PC-9 (cell line): ENCODE measurements at regions not wholly inside any gene's neighbourhood (a gene's known extent, or its start where the extent isn't known, plus 50 kb on each side); places are given as distances from the start of the nearest gene placed in this dataset.

Experiments
- BruUV-seq: library from RNA; stranded (reverse); fragments of 400-500 nt; replicated peaks from 2 replicates; lab custom pipeline; 2021; lab: Mats Ljungman, UMichigan
- CTCF ChIA-PET: fragments of 300-600 bp; sonication (Branson Sonifier 250); formaldehyde crosslinking; loops from one replicate; lab custom pipeline; 2022; ENCODE audit warnings: antibody characterized with exemption; lab: Charles Lee
- POLR2A ChIA-PET: fragments of 300-600 bp; sonication (Branson Sonifier 250); formaldehyde crosslinking; loops from one replicate; lab custom pipeline; 2022; ENCODE audit warnings: antibody characterized with exemption; ENCODE audit not compliant: unreplicated experiment; lab: Charles Lee
- DNase-seq, 2 experiments: peaks; one replicate each; pipeline versions ENCODE4 v3.0.0 to v3.0.0-alpha.2; 2015 to 2022; ENCODE audit warnings: mixed read lengths in 1 of 2
- H2AFZ ChIP-seq: fragments of 200-600 bp; sonication (generic); 2 replicates; pipeline ENCODE4 v1.8.1; 2017; ENCODE audit warnings: antibody characterized with exemption
- H3F3A ChIP-seq: fragments of 200-600 bp; sonication (generic); 2 replicates; pipeline ENCODE4 v1.8.1; 2017; ENCODE audit warnings: antibody characterized with exemption, mild to moderate bottlenecking, low read depth; ENCODE audit not compliant: insufficient read depth
- H3K27ac ChIP-seq: fragments of 200-600 bp; sonication (generic); 2 replicates; pipeline ENCODE4 v1.6.1; 2016; ENCODE audit warnings: mixed run types
- H3K27me3 ChIP-seq: fragments of 200-600 bp; sonication (generic); 2 replicates; pipeline ENCODE4 v1.6.1; 2016; ENCODE audit warnings: low read depth, mixed run types; ENCODE audit not compliant: insufficient read depth
- H3K36me3 ChIP-seq: fragments of 200-600 bp; sonication (generic); 2 replicates; pipeline ENCODE4 v1.6.1; 2016; ENCODE audit warnings: low read depth, mixed run types
- H3K4me1 ChIP-seq: fragments of 200-600 bp; sonication (generic); replicated peaks from 2 replicates; pipeline ENCODE4 v1.6.1; 2016; ENCODE audit warnings: mixed run types; ENCODE audit not compliant: insufficient read depth
- H3K4me2 ChIP-seq: fragments of 200-600 bp; sonication (generic); 2 replicates; pipeline ENCODE4 v1.6.1; 2017; ENCODE audit warnings: mixed run types
- H3K4me3 ChIP-seq: fragments of 200-600 bp; sonication (generic); 2 replicates; pipeline ENCODE4 v1.6.1; 2016; ENCODE audit warnings: mixed run types
- H3K79me2 ChIP-seq: fragments of 200-600 bp; sonication (generic); 2 replicates; pipeline ENCODE4 v1.6.1; 2017; ENCODE audit warnings: low read depth, mixed run types
- H3K9me2 ChIP-seq: fragments of 200-600 bp; sonication (generic); 2 replicates; pipeline ENCODE4 v1.8.1; 2017; ENCODE audit warnings: mild to moderate bottlenecking; ENCODE audit not compliant: insufficient read depth
- H3K9me3 ChIP-seq: fragments of 200-600 bp; sonication (generic); 2 replicates; pipeline ENCODE4 v1.8.1; 2016; ENCODE audit warnings: low read depth; ENCODE audit not compliant: insufficient read depth
- H4K20me1 ChIP-seq: fragments of 200-600 bp; sonication (generic); 2 replicates; pipeline ENCODE4 v1.8.1; 2017; ENCODE audit not compliant: insufficient read depth
- EZH2 ChIP-seq: fragments of 200-600 bp; sonication (generic); IDR thresholded peaks from 2 replicates; pipeline ENCODE4 v1.8.0; 2017; ENCODE audit warnings: antibody characterized with exemption, low read depth
- intact Hi-C: fragments of 100-400 bp; cut with micrococcal nuclease; formaldehyde crosslinking; loops from one replicate; pipeline ENCODE4 v1.10.0; 2022; ENCODE audit not compliant: unreplicated experiment
- TF ChIP-seq, protein P1 (sequence below): fragments of 200-600 bp; sonication (generic); conservative IDR thresholded peaks from 2 replicates; pipeline ENCODE4 v1.6.1; 2017; ENCODE audit warnings: mixed run types, antibody characterized with exemption, mild to moderate bottlenecking, moderate library complexity

DNA sequence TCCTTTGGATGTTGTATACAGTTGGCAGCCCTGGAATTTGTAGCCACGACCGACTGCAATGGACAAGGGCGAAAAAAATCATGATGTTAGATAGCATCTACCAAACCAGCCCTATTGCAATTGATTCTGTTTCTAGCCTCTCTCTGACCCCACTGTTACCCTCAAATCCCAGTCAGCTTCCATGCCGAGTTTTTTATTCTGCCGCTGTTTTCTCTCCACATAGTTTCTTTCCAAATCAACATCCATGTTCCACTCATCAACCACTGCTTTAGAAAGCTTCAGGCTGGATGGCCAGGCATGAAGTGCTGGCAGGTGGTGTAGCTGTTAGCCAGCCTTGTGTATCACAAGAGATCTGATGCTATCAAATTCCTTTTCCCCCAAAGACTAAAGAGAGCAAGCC is 272.8 kb downstream of the FIGN start:
- Histone ChIP-seq H2AFZ (no peak overlapping the region), H3K4me1 (no peaks in the 10 kb centered on the region), H3K36me3 (no peaks in the 10 kb centered on the region), H4K20me1 (no peaks in the 10 kb centered on the region), H3K79me2 (no peaks in the 10 kb centered on the region), H3K27me3 (no peaks in the 10 kb centered on the region), H3F3A (no peaks in the 10 kb centered on the region), H3K4me3 (no peak overlapping the region), H3K9me2 (no peaks in the 10 kb centered on the region), H3K4me2 (no peak overlapping the region), H3K27ac (no peak overlapping the region), H3K9me3 (no peaks in the 10 kb centered on the region)
- POLR2A ChIA-PET, result no interaction called here
- no peak for TF ChIP-seq EZH2
- TF ChIP-seq, protein P1, sequence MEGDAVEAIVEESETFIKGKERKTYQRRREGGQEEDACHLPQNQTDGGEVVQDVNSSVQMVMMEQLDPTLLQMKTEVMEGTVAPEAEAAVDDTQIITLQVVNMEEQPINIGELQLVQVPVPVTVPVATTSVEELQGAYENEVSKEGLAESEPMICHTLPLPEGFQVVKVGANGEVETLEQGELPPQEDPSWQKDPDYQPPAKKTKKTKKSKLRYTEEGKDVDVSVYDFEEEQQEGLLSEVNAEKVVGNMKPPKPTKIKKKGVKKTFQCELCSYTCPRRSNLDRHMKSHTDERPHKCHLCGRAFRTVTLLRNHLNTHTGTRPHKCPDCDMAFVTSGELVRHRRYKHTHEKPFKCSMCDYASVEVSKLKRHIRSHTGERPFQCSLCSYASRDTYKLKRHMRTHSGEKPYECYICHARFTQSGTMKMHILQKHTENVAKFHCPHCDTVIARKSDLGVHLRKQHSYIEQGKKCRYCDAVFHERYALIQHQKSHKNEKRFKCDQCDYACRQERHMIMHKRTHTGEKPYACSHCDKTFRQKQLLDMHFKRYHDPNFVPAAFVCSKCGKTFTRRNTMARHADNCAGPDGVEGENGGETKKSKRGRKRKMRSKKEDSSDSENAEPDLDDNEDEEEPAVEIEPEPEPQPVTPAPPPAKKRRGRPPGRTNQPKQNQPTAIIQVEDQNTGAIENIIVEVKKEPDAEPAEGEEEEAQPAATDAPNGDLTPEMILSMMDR, result no peak
- CTCF ChIA-PET, result no interaction called here
- intact Hi-C loops, result no loop called here
- DNase-seq, result no peak
- BruUV-seq, result no TSS peak

DNA sequence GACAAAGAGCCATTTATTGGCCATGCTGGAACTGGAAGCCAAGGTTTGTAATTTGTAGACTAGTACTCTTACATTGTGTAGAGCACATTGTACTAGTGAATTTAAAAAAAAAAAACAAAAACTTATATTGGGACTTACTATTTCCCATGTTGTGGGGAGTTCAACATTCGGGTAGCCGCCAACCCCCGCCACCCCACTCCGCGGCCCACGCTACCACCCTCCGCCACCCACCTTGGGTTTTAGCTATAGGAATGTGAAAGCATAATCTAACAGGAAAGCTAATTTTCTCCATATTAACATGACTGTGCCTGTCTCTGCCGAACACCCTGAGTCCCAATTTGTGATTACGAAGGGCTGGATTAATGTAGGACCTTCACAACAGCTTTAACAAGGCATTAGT is 275.8 kb downstream of the FIGN start:
- no TSS peak for BruUV-seq
- H3K4me3 ChIP-seq, result no peak overlapping the region
- no peak overlapping the region for H3K27ac ChIP-seq
- H4K20me1 ChIP-seq, result no peaks in the 10 kb centered on the region
- intact Hi-C loops, result no loop called here
- H3K36me3 ChIP-seq, result no peaks in the 10 kb centered on the region
- ChIA-PET POLR2A (interaction anchor here (0.7 kb wide), 1 partner anchor 12 kb away, joined by 8 read pairs; no protein-coding TSS in a partner anchor), CTCF (no interaction called here)
- H3K4me2 ChIP-seq, result no peak overlapping the region
- no peaks in the 10 kb centered on the region for H3K79me2 ChIP-seq
- no peak for DNase-seq
- H3K9me2 ChIP-seq, result no peaks in the 10 kb centered on the region
- no peak overlapping the region for H2AFZ ChIP-seq
- no peaks in the 10 kb centered on the region for H3F3A ChIP-seq
- TF ChIP-seq EZH2, result no peak
- TF ChIP-seq, protein P1, result no peak
- no peaks in the 10 kb centered on the region for H3K9me3 ChIP-seq
- no peaks in the 10 kb centered on the region for H3K4me1 ChIP-seq
- no peaks in the 10 kb centered on the region for H3K27me3 ChIP-seq

DNA sequence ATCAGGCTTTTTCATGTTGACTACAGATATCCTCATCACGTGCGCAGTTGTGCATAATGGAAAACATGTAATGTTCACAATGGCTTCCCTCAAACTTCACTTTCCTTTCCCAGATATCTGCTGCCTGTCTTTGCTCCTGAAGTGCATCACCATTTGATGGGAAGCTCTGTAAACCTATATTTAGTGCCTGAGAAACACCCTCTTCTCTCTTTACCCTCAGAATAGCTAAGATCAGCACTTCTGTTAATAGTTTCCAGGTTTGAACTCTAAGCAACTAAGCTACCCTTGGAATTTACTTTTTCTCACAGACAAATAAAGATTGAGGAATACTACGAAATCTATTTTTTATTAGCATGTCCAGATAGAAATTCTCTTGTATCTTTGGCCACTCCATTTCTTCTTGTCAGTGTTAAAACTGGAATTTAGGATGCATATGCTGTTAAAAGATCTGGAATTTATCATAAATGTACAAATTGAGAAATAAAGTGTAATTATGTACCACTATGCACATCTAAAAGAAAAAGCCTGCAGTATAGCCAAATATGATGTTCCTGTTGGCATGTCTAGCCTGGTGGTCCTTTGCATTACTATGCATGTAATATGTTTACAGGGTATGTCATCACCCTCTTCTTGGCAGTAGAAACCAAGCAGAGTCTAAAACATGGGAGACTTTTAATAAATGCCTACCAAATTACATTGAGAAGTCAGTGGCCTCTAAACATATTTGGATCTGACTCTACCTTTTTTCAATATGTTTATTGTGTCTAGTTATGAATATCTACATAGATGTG is 278.7 kb downstream of the FIGN start:
- intact Hi-C loops, result no loop called here
- BruUV-seq, result no TSS peak
- Histone ChIP-seq H3F3A (no peaks in the 10 kb centered on the region), H2AFZ (no peak overlapping the region), H3K4me1 (no peaks in the 10 kb centered on the region), H3K79me2 (no peaks in the 10 kb centered on the region), H4K20me1 (no peaks in the 10 kb centered on the region), H3K4me2 (no peak overlapping the region), H3K27ac (no peak overlapping the region), H3K4me3 (no peak overlapping the region), H3K27me3 (no peaks in the 10 kb centered on the region), H3K9me2 (no peaks in the 10 kb centered on the region), H3K9me3 (no peaks in the 10 kb centered on the region), H3K36me3 (no peaks in the 10 kb centered on the region)
- CTCF ChIA-PET, result no interaction called here
- POLR2A ChIA-PET, result no interaction called here
- TF ChIP-seq, protein P1, result no peak
- TF ChIP-seq EZH2, result no peak
- no peak for DNase-seq
